Activated CD4-positive, alpha-beta T cell treated with anti-CD3 and anti-CD28 coated beads, Interleukin-2, amount 50 U/mL, for 4 hours (primary cell): ENCODE measurements at regions not wholly inside any gene's neighbourhood (a gene's known extent, or its start where the extent isn't known, plus 50 kb on each side); places are given as distances from the start of the nearest gene placed in this dataset.

Experiments used
- DNase-seq, 2 experiments: peaks; one replicate each; pipeline ENCODE4 v3.0.0-alpha.2; 2020

DNA sequence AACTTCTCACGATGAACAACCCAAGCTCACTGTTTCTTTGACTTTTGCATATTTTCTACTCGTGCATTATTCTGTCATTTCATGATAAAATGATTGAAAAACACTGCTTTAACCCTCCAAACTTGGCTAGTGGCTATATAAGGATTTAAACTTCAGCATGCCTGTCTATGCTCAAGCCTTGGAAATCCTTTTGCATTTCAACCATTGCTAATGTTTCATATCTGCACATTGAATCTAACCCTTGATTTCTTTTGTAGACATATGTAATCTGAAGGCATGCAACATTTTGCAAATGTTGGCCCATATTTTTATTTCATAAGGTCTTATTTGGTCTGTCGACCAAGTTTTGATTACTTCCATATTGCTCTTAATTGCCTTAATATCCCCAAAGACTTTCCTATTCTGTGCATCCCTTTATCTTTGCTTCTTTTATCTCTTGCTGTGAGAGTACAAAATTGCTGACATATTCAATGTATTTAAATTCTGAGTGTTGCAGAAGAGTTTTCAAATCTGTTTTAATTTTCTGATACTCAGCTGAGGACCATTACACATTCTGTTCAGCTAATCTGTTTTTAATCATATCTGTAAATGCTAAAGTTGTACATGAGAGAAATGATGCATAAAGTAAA, 403.7 kb upstream of the ZNF608 start:
- no peak for DNase-seq

DNA sequence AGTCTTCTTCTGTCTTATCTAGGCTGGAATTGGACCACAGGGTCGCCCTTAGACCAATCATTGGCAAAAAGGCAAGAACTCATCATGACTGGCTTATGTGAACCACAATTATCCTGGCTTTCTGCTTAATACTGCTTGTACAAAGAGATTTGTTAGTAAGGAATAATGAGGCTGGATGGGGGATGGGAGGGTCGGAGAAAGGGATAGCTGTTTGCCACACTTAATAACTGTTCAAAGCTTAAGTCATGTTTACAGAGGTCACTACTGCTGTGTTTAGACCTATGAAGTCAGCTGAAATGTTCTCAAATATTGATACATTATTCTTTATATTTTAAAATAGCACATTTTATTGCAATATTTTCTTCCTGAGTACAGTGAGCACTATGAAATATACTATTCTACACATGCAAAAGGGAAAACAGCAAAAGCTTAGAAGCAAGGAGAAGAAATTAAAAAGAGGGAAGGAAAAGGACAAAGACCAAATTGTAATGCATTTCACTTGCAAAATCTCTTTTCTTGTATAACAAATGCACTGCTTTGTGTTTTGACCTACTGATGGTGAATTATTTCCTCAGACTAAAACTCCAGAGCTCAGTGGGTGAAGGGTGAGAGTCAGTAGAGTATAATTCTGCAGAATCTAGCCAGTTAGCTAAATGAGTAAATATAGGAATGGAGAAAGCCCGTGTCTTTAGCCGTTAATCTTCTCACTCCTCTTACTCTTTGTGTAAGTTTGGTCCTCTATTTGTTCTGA, 404.9 kb upstream of the ZNF608 start:
- DNase-seq, result no peak

- no peak for DNase-seq
Measured at GRCh38 chr5:125152044-125152443, 405.6 kb upstream of the ZNF608 start.

GRCh38 chr5:125152461-125153189, 406.2 kb upstream of the ZNF608 start:
- no peak for DNase-seq

GRCh38 chr5:125153231-125153630, 406.8 kb upstream of the ZNF608 start:
- DNase-seq, result no peak

GRCh38 chr5:125154301-125155110, 408.1 kb upstream of the ZNF608 start:
- DNase-seq, result no peak

DNA sequence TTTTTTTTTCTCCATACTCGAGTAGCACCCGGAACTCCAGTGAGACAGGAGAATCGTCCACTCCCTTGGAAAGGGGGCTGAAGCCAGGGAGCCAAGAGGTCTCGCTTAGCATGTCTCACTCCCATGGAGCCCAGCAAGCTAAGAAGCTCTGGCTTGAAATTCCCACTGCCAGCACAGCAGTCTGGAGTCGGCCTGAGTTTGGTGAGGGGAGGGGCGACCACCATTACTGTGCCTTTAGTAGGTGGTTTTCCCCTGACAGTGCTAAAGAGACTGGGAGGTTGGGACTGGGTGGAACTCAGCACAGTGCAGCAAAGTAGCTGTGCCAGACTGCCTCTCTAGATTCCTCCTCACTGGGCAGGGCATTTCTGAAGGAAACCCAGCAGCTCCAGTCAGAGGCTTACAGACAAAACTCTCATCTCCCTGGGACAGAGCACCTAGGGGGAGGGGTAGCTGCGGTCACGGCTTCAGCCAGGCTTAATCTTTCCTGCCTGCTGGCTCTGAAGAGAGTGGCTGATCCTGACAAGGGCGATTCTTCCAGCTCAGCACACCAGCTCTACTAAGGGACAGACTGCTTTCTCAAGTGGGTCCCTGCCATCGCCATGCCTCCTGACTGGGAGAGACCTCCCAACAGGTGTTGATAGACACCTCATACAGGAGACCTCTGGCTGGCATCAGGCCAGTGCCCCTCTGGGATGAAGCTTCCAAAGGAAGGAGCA, 414.5 kb upstream of the ZNF608 start:
- DNase-seq, result no peak

GRCh38 chr5:125162714-125163113, 416.3 kb upstream of the ZNF608 start:
- no peak for DNase-seq

DNA sequence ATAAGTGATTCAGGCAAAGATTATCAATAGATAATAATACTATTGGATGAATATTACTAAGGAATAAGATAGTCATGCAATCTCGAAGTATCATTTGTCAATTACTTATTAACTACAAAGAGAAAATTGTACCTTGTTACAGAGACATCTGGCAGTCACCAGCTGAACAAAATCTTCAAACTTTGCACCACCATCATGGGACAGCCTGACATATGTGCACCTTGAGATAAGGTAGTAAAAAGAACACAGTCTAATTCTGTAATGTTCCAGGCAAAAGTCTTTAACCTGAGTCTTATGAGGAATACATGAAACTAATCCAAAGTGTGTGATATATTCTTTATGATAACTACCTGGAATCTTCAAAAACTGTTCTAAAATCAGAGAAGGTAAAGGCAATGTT, 423.0 kb upstream of the ZNF608 start:
- DNase-seq, result no peak

DNA sequence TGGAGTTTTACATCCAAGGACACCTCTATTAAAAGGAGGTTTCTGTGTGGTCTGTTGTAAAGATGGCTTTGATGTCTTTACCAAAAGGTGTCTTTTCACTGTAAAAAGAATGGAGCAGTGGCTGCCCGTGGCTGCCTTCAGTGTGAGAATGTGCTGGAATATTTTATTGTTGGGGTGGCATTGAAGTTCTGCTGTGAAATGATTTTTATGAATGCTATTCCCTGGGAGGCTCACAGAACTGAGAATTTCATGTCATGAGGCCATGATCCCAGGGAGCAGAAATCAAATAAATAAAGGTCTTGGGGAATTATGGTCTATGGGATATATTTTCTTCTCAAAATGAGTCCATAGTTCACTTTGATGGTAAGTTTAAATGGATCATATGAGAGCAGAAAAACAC, 425.2 kb upstream of the ZNF608 start:
- DNase-seq, result no peak

- DNase-seq, result no peak
Measured at GRCh38 chr5:125175348-125176004, 429.0 kb upstream of the ZNF608 start.

DNA sequence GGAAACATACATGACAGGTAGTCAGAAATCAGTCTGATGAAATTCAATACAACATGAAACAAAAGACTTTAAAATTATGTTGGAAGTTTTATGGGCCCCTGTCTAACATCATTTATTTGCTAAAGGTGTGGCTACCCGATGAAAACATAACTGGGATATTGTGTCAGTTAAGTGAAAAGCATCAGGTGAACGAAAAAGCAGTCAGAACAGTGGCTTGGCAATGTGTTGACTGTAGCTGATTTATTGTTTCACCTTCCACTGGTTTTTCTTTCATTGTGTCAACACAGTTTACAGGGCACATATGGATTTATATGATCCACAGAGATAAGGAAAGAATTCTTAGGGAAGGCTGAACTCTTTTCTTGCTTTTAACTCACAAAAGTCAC, 429.6 kb upstream of the ZNF608 start:
- DNase-seq, result no peak

GRCh38 chr5:125177340-125177739, 430.9 kb upstream of the ZNF608 start:
- DNase-seq, result no peak

DNA sequence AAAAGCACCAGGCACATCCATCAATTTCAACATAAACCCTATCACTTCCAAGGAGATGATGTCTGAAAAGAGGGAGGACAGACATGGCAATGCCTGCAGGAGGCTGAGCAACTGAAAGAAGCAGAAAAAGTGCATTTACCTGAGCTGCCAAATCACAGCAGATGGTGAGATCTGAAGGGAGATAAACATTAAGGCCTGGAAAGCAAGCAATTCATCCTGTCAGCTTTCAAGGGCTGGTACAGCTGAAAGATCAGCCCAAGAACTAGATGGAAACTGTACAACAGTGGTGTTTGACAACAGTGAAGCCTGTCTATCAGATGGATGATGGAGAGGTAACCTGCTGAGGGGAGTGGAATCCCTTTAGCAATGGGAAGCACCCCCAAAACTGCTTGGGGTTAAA, 433.2 kb upstream of the ZNF608 start:
- no peak for DNase-seq

DNA sequence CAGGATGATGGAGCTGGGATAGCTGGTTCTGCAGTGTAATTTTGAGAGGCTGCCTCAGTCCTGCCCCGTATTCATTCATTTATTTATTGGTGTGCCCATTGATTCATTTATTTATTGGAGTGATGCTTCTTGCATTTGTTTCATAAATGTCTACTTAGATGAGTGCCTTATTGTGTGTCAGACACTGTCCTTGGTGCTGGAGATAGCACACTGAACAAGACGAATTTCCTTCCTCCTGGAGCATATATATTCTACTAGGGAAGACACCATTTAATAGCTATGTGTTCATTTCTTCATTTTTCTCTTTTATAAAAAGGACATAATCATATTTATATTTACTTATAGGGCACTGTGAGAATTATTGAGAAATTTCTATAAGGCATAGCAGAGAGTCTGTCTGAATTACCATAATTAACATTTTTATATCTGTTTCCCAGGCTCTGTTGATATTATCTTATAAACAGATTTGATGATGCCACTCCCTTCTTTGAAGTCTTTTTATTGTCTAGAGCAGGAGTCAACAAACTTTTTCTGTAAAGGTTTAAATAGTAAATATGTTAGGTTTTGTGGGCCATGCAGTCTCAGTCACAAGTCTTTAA, 433.9 kb upstream of the ZNF608 start:
- DNase-seq, result no peak

DNA sequence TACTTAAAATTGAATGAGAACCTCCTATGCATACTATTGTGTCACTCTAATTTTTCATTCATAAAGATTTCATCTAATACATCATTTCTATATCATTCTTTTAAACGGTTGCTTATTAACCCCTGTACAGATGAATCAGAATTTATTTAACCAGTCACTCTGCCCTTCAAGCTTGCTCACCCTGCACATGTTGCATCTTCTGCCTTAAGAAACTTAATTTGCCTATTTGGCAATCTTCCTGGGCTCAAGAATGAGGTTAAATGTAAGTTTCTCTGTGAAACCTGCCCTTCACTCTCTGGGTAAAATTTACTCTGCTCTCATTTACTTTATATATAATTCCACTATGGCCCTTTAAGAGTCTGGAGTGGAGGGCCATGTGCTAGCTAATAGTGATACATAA, 434.7 kb upstream of the ZNF608 start:
- no peak for DNase-seq

DNA sequence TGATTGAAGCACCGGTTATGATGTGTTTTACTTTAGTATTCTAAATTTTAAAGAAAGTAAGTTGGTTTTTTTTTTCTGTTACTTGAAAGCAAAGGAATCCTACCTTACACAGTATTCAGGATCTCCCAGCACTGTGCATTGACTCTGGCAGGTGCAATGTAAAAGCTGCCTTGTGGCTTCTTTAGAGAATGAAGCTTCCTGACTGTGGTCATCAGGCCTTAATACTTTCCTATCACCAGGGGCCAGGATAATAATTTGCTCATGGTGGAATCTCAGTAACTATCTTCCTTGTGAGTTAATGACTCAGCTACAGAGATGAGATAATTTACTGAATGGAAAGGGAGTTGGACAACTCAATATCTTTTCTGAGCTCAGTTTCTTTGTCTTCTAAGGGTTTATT, 435.5 kb upstream of the ZNF608 start:
- DNase-seq, result no peak

GRCh38 chr5:125185740-125186139, 439.3 kb upstream of the ZNF608 start:
- no peak for DNase-seq

GRCh38 chr5:125186911-125187375, 440.5 kb upstream of the ZNF608 start:
- DNase-seq, result no peak

DNA sequence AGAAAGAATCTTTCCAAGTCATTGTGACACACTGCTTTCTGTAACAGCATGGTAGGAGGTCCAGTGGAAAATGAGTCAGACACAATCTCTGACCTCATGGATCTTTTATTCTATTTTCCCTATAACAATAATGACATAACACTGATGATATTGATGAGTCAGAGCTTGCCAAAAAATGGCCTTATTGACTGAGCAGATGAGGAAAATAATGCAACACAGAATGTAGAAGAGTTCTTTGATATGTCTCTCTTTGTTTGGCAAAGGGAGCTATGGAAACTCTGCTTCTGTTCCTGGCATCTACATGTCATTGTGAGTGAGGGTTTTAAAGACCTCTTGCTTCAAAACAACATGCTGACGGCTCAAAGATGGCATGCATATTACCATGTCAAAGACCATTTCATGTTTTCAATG, 443.1 kb upstream of the ZNF608 start:
- no peak for DNase-seq
